T-cell (primary cell): ENCODE measurements at regions not wholly inside any gene's neighbourhood (a gene's known extent, or its start where the extent isn't known, plus 50 kb on each side); places are given as distances from the start of the nearest gene placed in this dataset.
"Not testable (repeated sequence)": the region's sequence is repeated elsewhere in the genome, so short reads cannot be mapped to it uniquely, and the experiment has no call there.

Experiments
- ATAC-seq, 4 experiments: fragments of 200-7000 bp in 3 of 4; fragments of 150-1000 bp in 1 of 4; cut with Tn5 transposase; replicated peaks in 1 of 4; 1 replicate in 3 of 4; 2 replicates in 1 of 4; pipeline ENCODE4 v1.10.0; 2021; ENCODE audit warnings: moderate library complexity in 3 of 4, mild to moderate bottlenecking in 2 of 4, moderate number of reproducible peaks in 1 of 4
- CTCF ChIA-PET, 2 donors: fragments of 300-600 bp; sonication (Branson Sonifier 250); formaldehyde crosslinking; loops; one replicate each; lab custom pipeline; 2022; ENCODE audit warnings: antibody characterized with exemption in 2 of 2; lab: Charles Lee
- POLR2A ChIA-PET, 2 donors: fragments of 300-600 bp; sonication (Branson Sonifier 250); formaldehyde crosslinking; loops; one replicate each; lab custom pipeline; 2022; ENCODE audit warnings: antibody characterized with exemption in 2 of 2; lab: Charles Lee
- DNase-seq, 35 experiments: peaks; one replicate each; pipeline versions ENCODE4 v3.0.0 to v3.0.0-alpha.2; 2013 to 2023
- H3K27ac ChIP-seq: one replicate; pipeline ENCODE4 v1.5.1; 2013; ENCODE audit warnings: low read length
- H3K27me3 ChIP-seq, 2 experiments: replicated peaks in 1 of 2; 1 replicate in 1 of 2; 2 replicates in 1 of 2; pipeline versions ENCODE4 v1.6.1 to v1.7.0; 2013; ENCODE audit warnings: low read length in 1 of 2, mixed read lengths in 1 of 2; ENCODE audit not compliant: control insufficient read depth in 2 of 2, insufficient read depth in 2 of 2; ENCODE audit errors: extremely low read depth in 1 of 2
- H3K36me3 ChIP-seq, 2 donors: 1 replicate in 1 of 2; 2 replicates in 1 of 2; pipeline versions ENCODE4 v1.6.1 to v1.7.0; 2013; ENCODE audit warnings: low read length in 1 of 2; ENCODE audit not compliant: control insufficient read depth in 2 of 2, insufficient read depth in 1 of 2; ENCODE audit errors: extremely low read depth in 1 of 2
- H3K4me1 ChIP-seq, 2 experiments: 1 replicate in 1 of 2; 2 replicates in 1 of 2; pipeline versions ENCODE4 v1.6.1 to v1.7.0; 2013; ENCODE audit warnings: low read length in 2 of 2, mixed read lengths in 1 of 2; ENCODE audit not compliant: insufficient read depth in 2 of 2, control insufficient read depth in 1 of 2; ENCODE audit errors: extremely low read depth in 1 of 2
- H3K4me3 ChIP-seq, 2 donors: 1 replicate in 1 of 2; 2 replicates in 1 of 2; pipeline versions ENCODE4 v1.5.1 to v1.7.0; 2013; ENCODE audit warnings: mild to moderate bottlenecking in 2 of 2, low read length in 1 of 2, moderate library complexity in 1 of 2; ENCODE audit not compliant: control insufficient read depth in 1 of 2; ENCODE audit errors: extremely low read depth in 1 of 2
- H3K9me3 ChIP-seq: 2 replicates; pipeline ENCODE4 v1.7.0; 2013
- H3K27ac Mint-ChIP-seq, 2 donors: one replicate each; pipeline ENCODE4 v1.8.0; 2020 to 2021; ENCODE audit warnings: mild to moderate bottlenecking in 2 of 2, mixed read lengths in 2 of 2
- H3K27me3 Mint-ChIP-seq, 2 donors: one replicate each; pipeline ENCODE4 v1.8.0; 2021 to 2022; ENCODE audit warnings: mixed read lengths in 2 of 2
- H3K36me3 Mint-ChIP-seq: one replicate; pipeline ENCODE4 v1.8.0; 2021; ENCODE audit warnings: mixed read lengths
- H3K4me1 Mint-ChIP-seq, 3 donors: one replicate each; pipeline ENCODE4 v1.8.0; 2020 to 2022; ENCODE audit warnings: mixed read lengths in 3 of 3, mild to moderate bottlenecking in 1 of 3
- H3K4me3 Mint-ChIP-seq, 3 donors: one replicate each; pipeline ENCODE4 v1.8.0; 2020 to 2022; ENCODE audit warnings: mild to moderate bottlenecking in 3 of 3, mixed read lengths in 3 of 3, moderate library complexity in 3 of 3
- H3K9me3 Mint-ChIP-seq, 3 donors: one replicate each; pipeline ENCODE4 v1.8.0; 2020 to 2022; ENCODE audit warnings: mixed read lengths in 3 of 3
- WGBS: methylation state at CpG from one replicate; pipeline ENCODE4 v1.1.5; 2013; ENCODE audit warnings: missing lambda C conversion rate; ENCODE audit not compliant: insufficient coverage; 5-methylcytosine and 5-hydroxymethylcytosine counted together

DNA sequence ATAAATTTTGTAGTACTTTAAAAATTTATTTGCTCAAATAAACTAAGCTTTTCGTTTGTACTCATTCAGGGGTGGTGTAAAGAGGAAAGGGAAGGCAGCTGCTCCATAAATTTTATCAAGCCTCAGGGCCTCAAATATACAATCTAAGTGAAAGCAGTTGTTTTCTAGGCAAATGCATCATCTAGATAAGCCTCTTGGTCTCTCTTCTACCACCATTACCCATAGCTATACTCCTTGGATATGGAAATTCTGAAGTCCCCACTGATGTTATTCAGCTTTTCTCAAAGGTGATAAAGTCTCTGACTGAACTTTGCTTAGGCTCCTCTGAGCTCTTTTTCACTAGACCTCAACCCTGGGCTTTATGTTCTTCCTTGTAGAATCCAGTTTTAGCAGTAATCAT is 1313.1 kb downstream of the JRKL start:
- Mint-ChIP-seq H3K27ac (no peak overlapping the region), H3K27me3 (no peaks in the 10 kb centered on the region), H3K4me1 (no peaks in the 10 kb centered on the region), H3K4me3 (no peak overlapping the region), H3K9me3 (peaks cover 8 to 14% (median 10%) of the 10 kb centered on the region in 3 donors), H3K36me3 (no peaks in the 10 kb centered on the region)
- H3K4me3 ChIP-seq: no peak overlapping the region
- ChIA-PET CTCF (no interaction called here), POLR2A (no interaction called here)
- H3K27ac ChIP-seq: no peak overlapping the region
- no peaks in the 10 kb centered on the region for H3K4me1 ChIP-seq
- WGBS: no CpG with 5 or more reads among the region's 1 CpG
- no peaks in the 10 kb centered on the region for H3K36me3 ChIP-seq
- no peaks in the 10 kb centered on the region for H3K27me3 ChIP-seq
- ATAC-seq (no peak), DNase-seq (no peak)
- no peaks in the 10 kb centered on the region for H3K9me3 ChIP-seq

DNA sequence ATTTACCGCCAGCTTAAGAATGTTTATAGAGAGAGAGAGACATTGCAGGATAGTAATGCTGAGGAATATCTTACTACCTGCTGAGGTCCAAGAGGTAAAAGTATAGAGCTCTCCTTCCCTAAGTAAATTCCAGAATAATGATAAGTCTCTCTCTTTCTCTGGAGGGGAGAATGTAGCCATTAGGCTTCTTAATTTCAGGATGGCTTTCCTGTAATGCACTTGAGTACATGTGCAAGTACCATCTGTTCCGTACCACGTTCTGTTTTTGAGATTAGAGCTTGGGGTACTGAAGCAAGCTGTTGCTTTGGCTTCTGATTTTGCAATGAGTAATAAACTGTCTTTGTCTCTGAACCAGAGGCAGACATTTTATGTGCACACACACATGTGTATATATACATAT is 1314.0 kb downstream of the JRKL start:
- H3K27ac ChIP-seq: no peak overlapping the region
- H3K4me1 ChIP-seq: no peaks in the 10 kb centered on the region
- H3K27me3 ChIP-seq: no peaks in the 10 kb centered on the region
- DNase-seq (no peak), ATAC-seq (no peak)
- H3K4me3 ChIP-seq: no peak overlapping the region
- WGBS: no CpG with 5 or more reads among the region's 3 CpGs
- no peaks in the 10 kb centered on the region for H3K36me3 ChIP-seq
- POLR2A ChIA-PET: no interaction called here
- no peaks in the 10 kb centered on the region for H3K9me3 ChIP-seq
- H3K36me3 Mint-ChIP-seq: no peaks in the 10 kb centered on the region
- H3K9me3 Mint-ChIP-seq: peaks cover 7 to 14% (median 14%) of the 10 kb centered on the region in 3 donors
- no peaks in the 10 kb centered on the region for H3K27me3 Mint-ChIP-seq
- no peak overlapping the region for H3K4me3 Mint-ChIP-seq
- CTCF ChIA-PET: no interaction called here
- no peak overlapping the region for H3K27ac Mint-ChIP-seq
- H3K4me1 Mint-ChIP-seq: no peaks in the 10 kb centered on the region

GRCh38 chr11:97705441-97705840 is 1315.3 kb upstream of the CNTN5 start:
- H3K4me1 Mint-ChIP-seq, H3K27me3 Mint-ChIP-seq, H3K27ac ChIP-seq, POLR2A ChIA-PET, DNase-seq, ATAC-seq, H3K27me3 ChIP-seq, H3K27ac Mint-ChIP-seq, CTCF ChIA-PET, H3K36me3 Mint-ChIP-seq, H3K4me3 ChIP-seq, H3K4me1 ChIP-seq, H3K4me3 Mint-ChIP-seq, H3K9me3 ChIP-seq, H3K36me3 ChIP-seq: not testable (repeated sequence)
- peaks cover 5 to 18% (median 17%) of the 10 kb centered on the region in 3 donors for H3K9me3 Mint-ChIP-seq
- WGBS: no CpG with 5 or more reads among the region's 1 CpG

- no peak for DNase-seq
- no peak for ATAC-seq
- POLR2A ChIA-PET: no interaction called here
- Histone ChIP-seq H3K36me3 (no peaks in the 10 kb centered on the region), H3K27me3 (no peaks in the 10 kb centered on the region), H3K4me1 (no peaks in the 10 kb centered on the region), H3K4me3 (no peak overlapping the region), H3K27ac (no peak overlapping the region), H3K9me3 (no peaks in the 10 kb centered on the region)
- H3K36me3 Mint-ChIP-seq: no peaks in the 10 kb centered on the region
- CTCF ChIA-PET: no interaction called here
- H3K27me3 Mint-ChIP-seq: no peaks in the 10 kb centered on the region
- H3K4me1 Mint-ChIP-seq: no peaks in the 10 kb centered on the region
- H3K27ac Mint-ChIP-seq: no peak overlapping the region
- 94% methylated on average over 18 of the region's 26 CpGs for WGBS
- H3K9me3 Mint-ChIP-seq: peaks cover 3 to 9% (median 9%) of the 10 kb centered on the region in 3 donors
- no peak overlapping the region for H3K4me3 Mint-ChIP-seq
Observed at GRCh38 chr11:97717922-97718321, 1302.8 kb upstream of the CNTN5 start.

- no peak overlapping the region for H3K4me3 Mint-ChIP-seq
- DNase-seq: no peak
- no peak overlapping the region for H3K27ac ChIP-seq
- CTCF ChIA-PET: no interaction called here
- ATAC-seq: no peak
- peaks cover 9 to 22% (median 14%) of the 10 kb centered on the region in 3 donors for H3K9me3 Mint-ChIP-seq
- H3K36me3 Mint-ChIP-seq: no peaks in the 10 kb centered on the region
- WGBS: 86% methylated on average over 1 of the region's 1 CpG
- no peak overlapping the region for H3K27ac Mint-ChIP-seq
- no peaks in the 10 kb centered on the region for H3K27me3 Mint-ChIP-seq
- no peak overlapping the region for H3K4me3 ChIP-seq
- POLR2A ChIA-PET: no interaction called here
- H3K9me3 ChIP-seq: no peaks in the 10 kb centered on the region
- no peaks in the 10 kb centered on the region for H3K27me3 ChIP-seq
- H3K36me3 ChIP-seq: no peaks in the 10 kb centered on the region
- H3K4me1 ChIP-seq: no peaks in the 10 kb centered on the region
- no peaks in the 10 kb centered on the region for H3K4me1 Mint-ChIP-seq
Observed at GRCh38 chr11:97722065-97722464, 1298.7 kb upstream of the CNTN5 start.

- ChIA-PET CTCF (no interaction called here), POLR2A (no interaction called here)
- no peak for DNase-seq
- Histone ChIP-seq H3K4me3 (no peak overlapping the region), H3K4me1 (no peaks in the 10 kb centered on the region), H3K27me3 (no peaks in the 10 kb centered on the region), H3K9me3 (no peaks in the 10 kb centered on the region), H3K27ac (no peak overlapping the region), H3K36me3 (no peaks in the 10 kb centered on the region)
- Mint-ChIP-seq H3K4me1 (no peaks in the 10 kb centered on the region), H3K4me3 (no peak overlapping the region), H3K9me3 (peaks cover 9 to 22% (median 14%) of the 10 kb centered on the region in 3 donors), H3K27me3 (no peaks in the 10 kb centered on the region), H3K36me3 (no peaks in the 10 kb centered on the region), H3K27ac (no peak overlapping the region)
- ATAC-seq: no peak
- WGBS: 91% methylated on average over 1 of the region's 1 CpG
Observed at GRCh38 chr11:97722721-97723120, 1298.0 kb upstream of the CNTN5 start.

DNA sequence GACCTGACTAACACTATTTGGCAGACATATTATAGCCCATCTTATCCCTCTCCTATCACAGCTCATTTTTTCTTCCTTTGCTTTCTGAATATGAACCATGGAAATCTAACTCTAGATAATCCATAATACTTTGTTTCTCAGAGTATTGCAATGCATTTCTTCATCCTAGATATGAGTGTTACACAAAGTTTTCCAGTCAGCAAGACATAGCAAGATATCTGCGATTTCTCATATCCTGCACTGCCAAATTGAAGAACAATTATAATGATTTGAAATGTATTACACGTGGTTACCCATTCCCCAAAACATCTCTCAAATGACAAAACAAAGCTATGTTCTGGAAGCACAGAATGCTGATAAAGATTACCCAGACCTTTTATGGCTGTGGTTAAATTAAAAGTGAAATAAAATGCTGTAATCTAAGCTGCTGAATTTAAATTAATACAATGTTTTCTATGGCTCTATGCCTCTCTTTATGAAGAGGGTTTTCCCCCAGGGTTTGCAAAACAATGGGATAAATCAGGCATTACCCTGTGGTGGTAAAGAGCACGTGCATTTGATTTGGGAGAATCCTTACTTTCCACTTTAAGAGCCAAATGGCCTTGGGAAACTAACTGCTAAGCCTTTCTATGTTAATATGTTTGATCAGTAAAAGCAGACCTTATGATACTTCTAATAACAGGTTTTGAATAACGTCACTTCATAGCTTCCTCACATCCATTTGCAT is 1291.0 kb upstream of the CNTN5 start:
- H3K9me3 Mint-ChIP-seq: peaks cover 23 to 26% (median 25%) of the 10 kb centered on the region in 3 donors
- ATAC-seq: no peak

More for the DNA sequence above, 1291.0 kb upstream of the CNTN5 start:
- H3K27me3 Mint-ChIP-seq: no peaks in the 10 kb centered on the region
- no peak overlapping the region for H3K4me3 Mint-ChIP-seq
- ChIA-PET POLR2A (no interaction called here), CTCF (no interaction called here)
- WGBS: no CpG with 5 or more reads among the region's 4 CpGs
- H3K27me3 ChIP-seq: no peaks in the 10 kb centered on the region
- H3K27ac Mint-ChIP-seq: no peak overlapping the region
- DNase-seq: no peak
- no peak overlapping the region for H3K4me3 ChIP-seq
- H3K4me1 Mint-ChIP-seq: no peaks in the 10 kb centered on the region
- H3K9me3 ChIP-seq: no peaks in the 10 kb centered on the region
- H3K27ac ChIP-seq: no peak overlapping the region
- H3K4me1 ChIP-seq: no peaks in the 10 kb centered on the region
- H3K36me3 ChIP-seq: no peaks in the 10 kb centered on the region
- H3K36me3 Mint-ChIP-seq: no peaks in the 10 kb centered on the region
